ENCODE measurements at regions not wholly inside any gene's neighbourhood (a gene's known extent, or its start where the extent isn't known, plus 50 kb on each side); places are given as distances from the start of the nearest gene placed in this dataset.

DNA sequence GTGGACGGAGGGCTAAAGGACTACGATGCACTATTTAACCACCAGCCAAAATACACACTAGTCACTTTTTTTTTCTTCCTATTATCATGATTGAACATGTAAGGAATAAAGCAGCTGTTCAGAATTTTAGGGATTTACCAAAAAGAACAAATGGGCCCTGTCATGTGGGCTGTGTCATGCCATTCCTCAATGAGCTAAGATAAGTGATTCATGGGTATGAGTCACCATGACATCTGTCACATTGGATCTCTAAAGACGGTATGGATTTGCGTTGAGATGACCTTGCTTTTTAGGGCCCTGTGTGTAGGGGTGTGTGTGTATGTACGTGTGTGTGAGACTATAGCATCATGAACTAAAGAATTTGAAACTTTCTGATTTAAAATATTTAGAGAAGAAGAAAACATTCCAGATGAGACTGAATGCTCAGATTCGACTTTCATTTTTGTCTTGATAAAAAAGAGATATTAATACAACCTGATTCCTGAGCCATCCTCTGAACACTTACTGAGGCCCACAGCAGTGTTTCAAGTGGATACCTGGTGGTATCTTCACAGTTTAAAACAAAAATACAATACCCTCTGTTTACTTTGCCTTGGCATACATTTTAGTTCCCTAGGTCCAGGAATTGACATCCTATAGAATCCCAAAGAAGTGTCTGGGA is 246.1 kb upstream of the DUSP10 start:
- intact Hi-C loops (cut with micrococcal nuclease; ENCODE audit: unreplicated experiment): no loop called here
- H3K27ac Mint-ChIP-seq (ENCODE audit: unreplicated experiment): no peak overlapping the region
- peaks cover 9% of the 10 kb centered on the region for H3K27me3 Mint-ChIP-seq (ENCODE audit: insufficient read depth, unreplicated experiment)
- no peaks in the 10 kb centered on the region for H3K4me1 Mint-ChIP-seq (ENCODE audit: low read depth, unreplicated experiment)
- Histone ChIP-seq H3K36me3 (ENCODE audit: control insufficient read depth, insufficient read depth, low read length) (no peaks in the 10 kb centered on the region), H3K27me3 (replicated peaks; ENCODE audit: control insufficient read depth, insufficient read depth, low read length) (no peaks in the 10 kb centered on the region), H3K9me3 (no peaks in the 10 kb centered on the region), H3K4me3 (ENCODE audit: low read depth, low read length) (no peak overlapping the region), H3K4me1 (no peaks in the 10 kb centered on the region)
- BruUV-seq (replicated peaks): no TSS peak
- H3K9me3 Mint-ChIP-seq (ENCODE audit: unreplicated experiment): no peaks in the 10 kb centered on the region
- H3K36me3 Mint-ChIP-seq (ENCODE audit: insufficient read depth, unreplicated experiment): no peaks in the 10 kb centered on the region
- POLR2A ChIA-PET: no interaction called here
- H3K4me3 Mint-ChIP-seq (ENCODE audit: unreplicated experiment): no peak overlapping the region
- CTCF ChIA-PET: no interaction called here
- TF ChIP-seq, protein P1, sequence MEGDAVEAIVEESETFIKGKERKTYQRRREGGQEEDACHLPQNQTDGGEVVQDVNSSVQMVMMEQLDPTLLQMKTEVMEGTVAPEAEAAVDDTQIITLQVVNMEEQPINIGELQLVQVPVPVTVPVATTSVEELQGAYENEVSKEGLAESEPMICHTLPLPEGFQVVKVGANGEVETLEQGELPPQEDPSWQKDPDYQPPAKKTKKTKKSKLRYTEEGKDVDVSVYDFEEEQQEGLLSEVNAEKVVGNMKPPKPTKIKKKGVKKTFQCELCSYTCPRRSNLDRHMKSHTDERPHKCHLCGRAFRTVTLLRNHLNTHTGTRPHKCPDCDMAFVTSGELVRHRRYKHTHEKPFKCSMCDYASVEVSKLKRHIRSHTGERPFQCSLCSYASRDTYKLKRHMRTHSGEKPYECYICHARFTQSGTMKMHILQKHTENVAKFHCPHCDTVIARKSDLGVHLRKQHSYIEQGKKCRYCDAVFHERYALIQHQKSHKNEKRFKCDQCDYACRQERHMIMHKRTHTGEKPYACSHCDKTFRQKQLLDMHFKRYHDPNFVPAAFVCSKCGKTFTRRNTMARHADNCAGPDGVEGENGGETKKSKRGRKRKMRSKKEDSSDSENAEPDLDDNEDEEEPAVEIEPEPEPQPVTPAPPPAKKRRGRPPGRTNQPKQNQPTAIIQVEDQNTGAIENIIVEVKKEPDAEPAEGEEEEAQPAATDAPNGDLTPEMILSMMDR (IDR thresholded peaks at IDR 0.05; ENCODE audit: insufficient read depth in 1 of 2, low read depth in 1 of 2, low read length in 1 of 2, severe bottlenecking in 1 of 2, unreplicated experiment in 1 of 2): no peak
- DNase-seq: no peak

DNA sequence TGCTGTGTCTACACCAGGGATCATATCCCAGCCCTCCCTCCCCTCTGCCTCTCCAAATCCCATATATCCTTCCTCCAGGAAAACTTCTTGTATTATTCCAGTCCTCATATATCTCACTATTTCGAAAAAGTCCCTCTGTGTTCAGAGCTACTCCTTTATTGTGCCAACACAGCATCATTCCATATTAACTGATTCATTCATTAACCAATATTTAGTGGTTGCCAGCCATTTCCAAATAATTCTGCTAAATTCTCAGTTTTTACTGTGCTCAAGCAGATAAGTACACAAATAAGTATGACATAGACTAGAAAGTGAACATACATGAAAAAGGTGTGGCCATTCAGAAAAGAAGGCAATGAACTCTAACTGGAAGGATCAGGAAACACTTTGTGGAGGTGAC is 241.6 kb upstream of the DUSP10 start:
- Histone ChIP-seq H3K9me3 (no peaks in the 10 kb centered on the region), H3K4me1 (no peaks in the 10 kb centered on the region), H3K4me3 (ENCODE audit: low read depth, low read length) (no peak overlapping the region), H3K27me3 (replicated peaks; ENCODE audit: control insufficient read depth, insufficient read depth, low read length) (no peaks in the 10 kb centered on the region), H3K36me3 (ENCODE audit: control insufficient read depth, insufficient read depth, low read length) (no peaks in the 10 kb centered on the region)
- no TSS peak for BruUV-seq (replicated peaks)
- CTCF ChIA-PET: no interaction called here
- intact Hi-C loops (cut with micrococcal nuclease; ENCODE audit: unreplicated experiment): no loop called here
- H3K9me3 Mint-ChIP-seq (ENCODE audit: unreplicated experiment): no peaks in the 10 kb centered on the region
- H3K4me1 Mint-ChIP-seq (ENCODE audit: low read depth, unreplicated experiment): no peaks in the 10 kb centered on the region
- POLR2A ChIA-PET: no interaction called here
- no peaks in the 10 kb centered on the region for H3K36me3 Mint-ChIP-seq (ENCODE audit: insufficient read depth, unreplicated experiment)
- DNase-seq: no peak
- no peak overlapping the region for H3K4me3 Mint-ChIP-seq (ENCODE audit: unreplicated experiment)
- TF ChIP-seq, protein P1 (IDR thresholded peaks at IDR 0.05; ENCODE audit: insufficient read depth in 1 of 2, low read depth in 1 of 2, low read length in 1 of 2, severe bottlenecking in 1 of 2, unreplicated experiment in 1 of 2): no peak
- no peak overlapping the region for H3K27ac Mint-ChIP-seq (ENCODE audit: unreplicated experiment)
- H3K27me3 Mint-ChIP-seq (ENCODE audit: insufficient read depth, unreplicated experiment): peaks cover 15% of the 10 kb centered on the region

DNA sequence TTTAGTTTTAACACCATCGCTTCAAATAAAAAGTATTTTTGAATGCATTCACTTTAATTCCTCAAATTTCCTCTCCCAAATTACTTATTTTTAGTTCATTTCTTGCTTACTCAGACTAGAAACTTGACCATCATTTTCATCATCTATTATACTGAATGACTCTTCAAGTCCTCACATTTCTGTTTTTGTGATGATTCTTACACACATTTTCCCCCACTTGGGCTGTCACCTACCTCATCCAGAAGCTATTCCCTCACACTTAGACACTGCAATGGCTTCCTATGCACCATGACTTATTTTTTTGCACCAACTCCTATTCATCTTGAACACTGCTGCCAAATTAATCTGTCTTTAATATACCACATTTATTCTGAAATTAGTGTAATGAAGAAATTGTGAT is 239.6 kb upstream of the DUSP10 start:
- Histone ChIP-seq H3K4me1 (no peaks in the 10 kb centered on the region), H3K27me3 (replicated peaks; ENCODE audit: control insufficient read depth, insufficient read depth, low read length) (no peaks in the 10 kb centered on the region), H3K4me3 (ENCODE audit: low read depth, low read length) (no peak overlapping the region), H3K9me3 (no peaks in the 10 kb centered on the region), H3K36me3 (ENCODE audit: control insufficient read depth, insufficient read depth, low read length) (no peaks in the 10 kb centered on the region)
- Mint-ChIP-seq H3K27ac (ENCODE audit: unreplicated experiment) (no peak overlapping the region), H3K9me3 (ENCODE audit: unreplicated experiment) (no peaks in the 10 kb centered on the region), H3K4me3 (ENCODE audit: unreplicated experiment) (no peak overlapping the region), H3K4me1 (ENCODE audit: low read depth, unreplicated experiment) (no peaks in the 10 kb centered on the region), H3K27me3 (ENCODE audit: insufficient read depth, unreplicated experiment) (peaks cover 12% of the 10 kb centered on the region), H3K36me3 (ENCODE audit: insufficient read depth, unreplicated experiment) (no peaks in the 10 kb centered on the region)
- TF ChIP-seq, protein P1 (IDR thresholded peaks at IDR 0.05; ENCODE audit: insufficient read depth in 1 of 2, low read depth in 1 of 2, low read length in 1 of 2, severe bottlenecking in 1 of 2, unreplicated experiment in 1 of 2): no peak
- intact Hi-C loops (cut with micrococcal nuclease; ENCODE audit: unreplicated experiment): no loop called here
- no peak for DNase-seq
- no TSS peak for BruUV-seq (replicated peaks)
- CTCF ChIA-PET: no interaction called here
- POLR2A ChIA-PET: no interaction called here

All from Caco-2 (cell line).